OCI-LY7 (cell line): ENCODE measurements at regions not wholly inside any gene's neighbourhood (a gene's known extent, or its start where the extent isn't known, plus 50 kb on each side); places are given as distances from the start of the nearest gene placed in this dataset.

ENCODE experiments used
- EZH2phosphoT487 ChIP-seq: fragments of 200-600 bp; sonication (generic); IDR thresholded peaks from 2 replicates; pipeline ENCODE4 v1.6.1; 2018; ENCODE audit warnings: low read depth, borderline replicate concordance, mild to moderate bottlenecking, mixed run types, antibody characterized with exemption, low read length, moderate library complexity, mixed read lengths
- TF ChIP-seq, protein P1 (sequence below): fragments of 200-600 bp; sonication (generic); conservative IDR thresholded peaks from 2 replicates; pipeline ENCODE4 v1.5.1; 2014; ENCODE audit warnings: mild to moderate bottlenecking, antibody characterized with exemption, low read length, moderate library complexity, mixed read lengths

GRCh38 chr22:27370987-27371386, 430.6 kb downstream of the MN1 start:
- TF ChIP-seq, protein P1, sequence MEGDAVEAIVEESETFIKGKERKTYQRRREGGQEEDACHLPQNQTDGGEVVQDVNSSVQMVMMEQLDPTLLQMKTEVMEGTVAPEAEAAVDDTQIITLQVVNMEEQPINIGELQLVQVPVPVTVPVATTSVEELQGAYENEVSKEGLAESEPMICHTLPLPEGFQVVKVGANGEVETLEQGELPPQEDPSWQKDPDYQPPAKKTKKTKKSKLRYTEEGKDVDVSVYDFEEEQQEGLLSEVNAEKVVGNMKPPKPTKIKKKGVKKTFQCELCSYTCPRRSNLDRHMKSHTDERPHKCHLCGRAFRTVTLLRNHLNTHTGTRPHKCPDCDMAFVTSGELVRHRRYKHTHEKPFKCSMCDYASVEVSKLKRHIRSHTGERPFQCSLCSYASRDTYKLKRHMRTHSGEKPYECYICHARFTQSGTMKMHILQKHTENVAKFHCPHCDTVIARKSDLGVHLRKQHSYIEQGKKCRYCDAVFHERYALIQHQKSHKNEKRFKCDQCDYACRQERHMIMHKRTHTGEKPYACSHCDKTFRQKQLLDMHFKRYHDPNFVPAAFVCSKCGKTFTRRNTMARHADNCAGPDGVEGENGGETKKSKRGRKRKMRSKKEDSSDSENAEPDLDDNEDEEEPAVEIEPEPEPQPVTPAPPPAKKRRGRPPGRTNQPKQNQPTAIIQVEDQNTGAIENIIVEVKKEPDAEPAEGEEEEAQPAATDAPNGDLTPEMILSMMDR, result no peak
- TF ChIP-seq EZH2phosphoT487, result no peak
